22Rv1 (cell line): ENCODE measurements at regions not wholly inside any gene's neighbourhood (a gene's known extent, or its start where the extent isn't known, plus 50 kb on each side); places are given as distances from the start of the nearest gene placed in this dataset.

Experiments used
- ZFX ChIP-seq: fragments of 450-650 bp; IDR thresholded peaks from 2 replicates; pipeline ENCODE4 v1.6.1; 2017; ENCODE audit warnings: antibody characterized with exemption, borderline replicate concordance
- TF ChIP-seq, protein P1 (sequence below): fragments of 450-650 bp; IDR thresholded peaks from 2 replicates; pipeline ENCODE4 v1.5.1; 2017; ENCODE audit warnings: mild to moderate bottlenecking

DNA sequence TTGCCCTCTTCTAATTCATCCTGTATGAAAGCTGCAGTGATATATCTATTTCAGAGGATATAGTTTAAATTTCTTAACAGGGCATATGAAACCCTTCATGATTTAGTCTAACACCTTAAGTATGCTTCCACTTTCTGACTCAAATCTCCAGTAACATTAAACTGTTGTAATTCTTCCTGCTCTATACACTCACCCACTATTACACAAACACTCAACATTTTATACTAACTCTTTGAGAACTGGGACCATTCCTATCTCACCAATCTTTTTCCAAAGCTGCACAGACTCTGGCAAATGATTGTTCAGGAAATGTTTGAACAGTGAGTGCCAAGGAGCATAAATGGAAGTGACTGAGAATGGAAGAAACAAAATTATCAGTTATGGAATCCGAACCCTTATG, 560.4 kb upstream of the DPPA4 start:
- TF ChIP-seq, protein P1, sequence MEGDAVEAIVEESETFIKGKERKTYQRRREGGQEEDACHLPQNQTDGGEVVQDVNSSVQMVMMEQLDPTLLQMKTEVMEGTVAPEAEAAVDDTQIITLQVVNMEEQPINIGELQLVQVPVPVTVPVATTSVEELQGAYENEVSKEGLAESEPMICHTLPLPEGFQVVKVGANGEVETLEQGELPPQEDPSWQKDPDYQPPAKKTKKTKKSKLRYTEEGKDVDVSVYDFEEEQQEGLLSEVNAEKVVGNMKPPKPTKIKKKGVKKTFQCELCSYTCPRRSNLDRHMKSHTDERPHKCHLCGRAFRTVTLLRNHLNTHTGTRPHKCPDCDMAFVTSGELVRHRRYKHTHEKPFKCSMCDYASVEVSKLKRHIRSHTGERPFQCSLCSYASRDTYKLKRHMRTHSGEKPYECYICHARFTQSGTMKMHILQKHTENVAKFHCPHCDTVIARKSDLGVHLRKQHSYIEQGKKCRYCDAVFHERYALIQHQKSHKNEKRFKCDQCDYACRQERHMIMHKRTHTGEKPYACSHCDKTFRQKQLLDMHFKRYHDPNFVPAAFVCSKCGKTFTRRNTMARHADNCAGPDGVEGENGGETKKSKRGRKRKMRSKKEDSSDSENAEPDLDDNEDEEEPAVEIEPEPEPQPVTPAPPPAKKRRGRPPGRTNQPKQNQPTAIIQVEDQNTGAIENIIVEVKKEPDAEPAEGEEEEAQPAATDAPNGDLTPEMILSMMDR = no peak
- no peak for TF ChIP-seq ZFX
